ENCODE measurements at regions not wholly inside any gene's neighbourhood (a gene's known extent, or its start where the extent isn't known, plus 50 kb on each side); places are given as distances from the start of the nearest gene placed in this dataset.
"Not testable (repeated sequence)": the region's sequence is repeated elsewhere in the genome, so short reads cannot be mapped to it uniquely, and the experiment has no call there.

DNA sequence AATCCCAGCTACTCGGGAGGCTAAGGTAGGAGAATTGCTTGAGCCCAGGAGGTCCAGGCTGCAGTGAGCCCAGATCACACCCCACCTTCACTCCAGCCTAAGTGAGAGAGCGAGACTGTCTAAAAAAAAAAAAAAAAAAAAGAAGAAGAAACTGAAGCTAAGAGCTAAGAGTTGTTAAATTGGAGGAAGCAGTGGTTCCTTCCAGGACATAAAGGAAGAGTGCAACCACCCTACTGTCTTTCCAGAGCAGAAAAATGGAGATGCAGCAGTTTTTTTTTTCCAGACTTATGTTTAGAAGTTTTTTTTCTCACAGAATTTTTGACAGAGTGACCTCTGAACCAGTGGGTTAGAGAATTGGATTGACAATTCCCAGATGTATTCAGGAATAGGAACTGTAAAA is 88.7 kb downstream of the HLX start:
- CTCF ChIA-PET, result interaction anchor here (0.7 to 1.2 kb wide), 4 partner anchors 30 to 516 kb away, joined by 3 to 4 read pairs (median 3); no protein-coding TSS in a partner anchor
- Histone ChIP-seq H3K9me3 (ENCODE audit: control insufficient read depth, insufficient read depth, low read length) (no peaks in the 10 kb centered on the region), H3K4me3 (ENCODE audit: low read depth, low read length) (no peak overlapping the region), H3K27me3 (ENCODE audit: control insufficient read depth, insufficient read depth, low read length) (no peaks in the 10 kb centered on the region), H3K27ac (ENCODE audit: low read depth, low read length) (no peak overlapping the region)
- TF ChIP-seq, protein P1, sequence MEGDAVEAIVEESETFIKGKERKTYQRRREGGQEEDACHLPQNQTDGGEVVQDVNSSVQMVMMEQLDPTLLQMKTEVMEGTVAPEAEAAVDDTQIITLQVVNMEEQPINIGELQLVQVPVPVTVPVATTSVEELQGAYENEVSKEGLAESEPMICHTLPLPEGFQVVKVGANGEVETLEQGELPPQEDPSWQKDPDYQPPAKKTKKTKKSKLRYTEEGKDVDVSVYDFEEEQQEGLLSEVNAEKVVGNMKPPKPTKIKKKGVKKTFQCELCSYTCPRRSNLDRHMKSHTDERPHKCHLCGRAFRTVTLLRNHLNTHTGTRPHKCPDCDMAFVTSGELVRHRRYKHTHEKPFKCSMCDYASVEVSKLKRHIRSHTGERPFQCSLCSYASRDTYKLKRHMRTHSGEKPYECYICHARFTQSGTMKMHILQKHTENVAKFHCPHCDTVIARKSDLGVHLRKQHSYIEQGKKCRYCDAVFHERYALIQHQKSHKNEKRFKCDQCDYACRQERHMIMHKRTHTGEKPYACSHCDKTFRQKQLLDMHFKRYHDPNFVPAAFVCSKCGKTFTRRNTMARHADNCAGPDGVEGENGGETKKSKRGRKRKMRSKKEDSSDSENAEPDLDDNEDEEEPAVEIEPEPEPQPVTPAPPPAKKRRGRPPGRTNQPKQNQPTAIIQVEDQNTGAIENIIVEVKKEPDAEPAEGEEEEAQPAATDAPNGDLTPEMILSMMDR (IDR thresholded peaks at IDR 0.05; ENCODE audit: low read depth, low read length), result no peak
- POLR2A ChIA-PET, result interaction anchor here (1.0 kb wide), 1 partner anchor 89 kb away, joined by 4 read pairs; the partner anchor contains the start of gene HLX
- no peak for DNase-seq (ENCODE audit: low read depth, low spot score)

DNA sequence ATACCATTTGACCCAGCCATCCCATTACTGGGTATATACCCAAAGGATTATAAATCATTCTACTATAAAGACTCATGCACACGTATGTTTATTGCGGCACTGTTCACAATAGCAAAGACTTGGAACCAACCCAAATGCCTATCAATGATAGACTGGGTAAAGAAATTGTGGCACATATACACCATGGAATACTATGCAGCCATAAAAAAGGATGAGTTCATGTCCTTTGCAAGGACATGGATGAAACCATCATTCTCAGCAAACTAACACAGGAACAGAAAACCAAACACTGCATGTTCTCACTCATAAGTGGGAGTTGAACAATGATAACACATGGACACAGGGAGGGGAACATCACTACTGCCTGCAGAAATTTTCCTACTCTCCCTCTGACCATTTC is 90.0 kb downstream of the HLX start:
- CTCF ChIA-PET; DNase-seq (ENCODE audit: low read depth, low spot score); H3K4me3 ChIP-seq (ENCODE audit: low read depth, low read length); POLR2A ChIA-PET; H3K27me3 ChIP-seq (ENCODE audit: control insufficient read depth, insufficient read depth, low read length); H3K27ac ChIP-seq (ENCODE audit: low read depth, low read length); H3K9me3 ChIP-seq (ENCODE audit: control insufficient read depth, insufficient read depth, low read length): not testable (repeated sequence)

DNA sequence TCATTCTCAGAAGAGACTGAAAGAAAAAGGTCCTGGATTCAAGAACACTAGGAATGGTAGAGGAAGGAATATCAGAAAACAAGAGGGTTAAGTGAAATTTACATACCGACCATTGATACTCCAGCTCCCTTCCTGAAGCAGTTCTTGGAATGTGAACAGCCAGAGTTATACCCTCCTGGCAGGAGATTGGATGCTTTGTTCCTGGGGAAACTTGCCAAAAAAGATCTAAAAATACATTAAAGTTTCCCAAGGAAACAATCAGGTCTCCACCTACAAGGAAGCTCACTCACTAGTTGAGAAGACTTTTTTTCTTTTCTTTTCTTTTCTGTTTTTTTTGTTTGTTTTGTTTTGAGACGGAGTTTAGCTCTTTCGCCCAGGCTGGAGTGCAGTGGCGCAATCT is 91.1 kb downstream of the HLX start:
- H3K9me3 ChIP-seq (ENCODE audit: control insufficient read depth, insufficient read depth, low read length), result no peaks in the 10 kb centered on the region
- no peak overlapping the region for H3K27ac ChIP-seq (ENCODE audit: low read depth, low read length)
- ChIA-PET CTCF (no interaction called here), POLR2A (no interaction called here)
- TF ChIP-seq, protein P1 (IDR thresholded peaks at IDR 0.05; ENCODE audit: low read depth, low read length), result no peak
- H3K4me3 ChIP-seq (ENCODE audit: low read depth, low read length), result no peak overlapping the region
- no peak for DNase-seq (ENCODE audit: low read depth, low spot score)
- no peaks in the 10 kb centered on the region for H3K27me3 ChIP-seq (ENCODE audit: control insufficient read depth, insufficient read depth, low read length)

DNA sequence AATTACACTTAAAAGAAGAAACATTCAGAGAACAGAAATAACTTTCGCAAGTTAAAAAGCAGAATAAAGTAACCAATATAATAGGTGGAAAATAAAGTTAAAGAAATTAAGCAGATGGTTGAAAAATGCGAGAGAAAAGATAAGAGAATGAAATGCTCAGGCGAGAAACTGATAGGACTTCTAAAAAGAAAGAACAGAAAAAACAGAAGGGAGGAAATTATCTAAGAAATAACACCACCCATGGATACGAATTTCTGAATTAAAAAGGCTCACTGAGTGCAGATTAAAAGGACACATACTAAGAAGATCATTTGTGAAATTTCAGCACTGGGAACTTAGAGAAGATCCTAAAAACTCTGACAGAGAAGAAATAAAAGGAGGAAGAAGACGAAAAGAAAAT is 92.0 kb downstream of the HLX start:
- no peaks in the 10 kb centered on the region for H3K27me3 ChIP-seq (ENCODE audit: control insufficient read depth, insufficient read depth, low read length)
- no peaks in the 10 kb centered on the region for H3K9me3 ChIP-seq (ENCODE audit: control insufficient read depth, insufficient read depth, low read length)
- H3K27ac ChIP-seq (ENCODE audit: low read depth, low read length), result no peak overlapping the region
- ChIA-PET CTCF (no interaction called here), POLR2A (no interaction called here)
- no peak for DNase-seq (ENCODE audit: low read depth, low spot score)
- TF ChIP-seq, protein P1 (IDR thresholded peaks at IDR 0.05; ENCODE audit: low read depth, low read length), result no peak
- H3K4me3 ChIP-seq (ENCODE audit: low read depth, low read length), result no peak overlapping the region

DNA sequence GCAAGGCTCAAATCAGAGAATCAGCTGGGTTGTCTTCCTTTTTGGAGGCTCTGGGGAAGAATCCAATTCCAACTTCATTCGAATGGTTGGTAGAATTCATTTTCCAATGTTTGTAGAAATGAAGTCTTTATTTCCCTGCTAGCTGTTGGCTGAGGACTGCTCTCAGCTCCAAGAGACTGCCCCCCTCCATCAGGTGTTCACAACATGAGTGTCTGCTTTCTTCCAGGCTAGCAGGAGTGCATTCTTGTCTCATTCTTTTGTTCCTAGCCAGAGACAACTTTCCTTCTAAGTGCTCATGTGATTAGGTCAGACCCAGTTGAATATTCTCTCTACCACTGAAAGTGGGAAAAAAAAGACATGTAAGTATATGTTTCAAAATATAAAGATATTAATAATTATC is 95.2 kb downstream of the HLX start:
- no peak overlapping the region for H3K27ac ChIP-seq (ENCODE audit: low read depth, low read length)
- ChIA-PET POLR2A (no interaction called here), CTCF (no interaction called here)
- no peaks in the 10 kb centered on the region for H3K27me3 ChIP-seq (ENCODE audit: control insufficient read depth, insufficient read depth, low read length)
- TF ChIP-seq, protein P1 (IDR thresholded peaks at IDR 0.05; ENCODE audit: low read depth, low read length), result no peak
- no peak overlapping the region for H3K4me3 ChIP-seq (ENCODE audit: low read depth, low read length)
- no peaks in the 10 kb centered on the region for H3K9me3 ChIP-seq (ENCODE audit: control insufficient read depth, insufficient read depth, low read length)
- DNase-seq (ENCODE audit: low read depth, low spot score), result no peak

DNA sequence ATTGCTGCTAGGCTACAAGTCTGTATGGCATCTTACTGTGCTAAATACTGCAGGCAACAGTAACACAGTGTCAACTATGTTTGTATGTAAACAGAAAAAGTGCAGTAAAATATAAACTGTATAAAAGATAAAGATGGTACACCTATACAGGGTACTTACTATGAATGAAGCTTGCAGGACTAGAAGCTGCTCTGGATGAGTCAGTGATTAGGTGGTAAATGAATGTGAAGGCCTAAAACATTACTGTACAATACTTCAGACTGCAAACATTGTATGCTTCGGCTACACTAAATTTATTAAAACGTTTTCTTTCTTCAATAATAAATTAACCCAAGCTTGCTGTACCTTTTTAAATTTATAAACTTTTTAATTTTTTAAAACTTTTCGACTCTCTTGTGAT is 97.1 kb downstream of the HLX start:
- no peak for DNase-seq (ENCODE audit: low read depth, low spot score)
- POLR2A ChIA-PET, result no interaction called here
- CTCF ChIA-PET, result no interaction called here

More for the DNA sequence above, 97.1 kb downstream of the HLX start:
- no peaks in the 10 kb centered on the region for H3K9me3 ChIP-seq (ENCODE audit: control insufficient read depth, insufficient read depth, low read length)
- H3K27ac ChIP-seq (ENCODE audit: low read depth, low read length), result no peak overlapping the region
- H3K4me3 ChIP-seq (ENCODE audit: low read depth, low read length), result no peak overlapping the region
- TF ChIP-seq, protein P1 (IDR thresholded peaks at IDR 0.05; ENCODE audit: low read depth, low read length), result no peak
- no peaks in the 10 kb centered on the region for H3K27me3 ChIP-seq (ENCODE audit: control insufficient read depth, insufficient read depth, low read length)

All from AG04450 (cell line).